ENCODE measurements at regions not wholly inside any gene's neighbourhood (a gene's known extent, or its start where the extent isn't known, plus 50 kb on each side); places are given as distances from the start of the nearest gene placed in this dataset.

DNA sequence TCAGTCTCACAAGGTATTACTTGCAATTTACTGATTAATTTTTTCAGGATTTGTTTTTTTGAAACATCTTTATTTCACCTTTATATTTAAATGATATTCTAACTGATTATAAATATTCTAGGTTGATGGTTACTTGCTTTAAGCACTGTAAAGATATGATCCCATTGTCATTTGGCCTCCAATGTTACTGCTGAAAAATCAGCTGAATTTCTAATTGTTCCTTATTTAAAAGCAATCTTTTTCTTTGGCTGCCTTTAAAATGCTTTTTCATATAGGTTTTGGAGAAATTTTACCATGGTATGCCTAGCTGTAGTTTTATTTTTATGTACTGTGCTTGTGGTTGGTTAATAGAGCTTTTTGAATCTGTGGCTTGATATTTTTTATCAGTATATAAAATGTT lies 275.6 kb upstream of the PPFIA2 start:
- DNase-seq = no peak

GRCh38 chr12:82029936-82030335 lies 270.8 kb upstream of the PPFIA2 start:
- DNase-seq = no peak

DNA sequence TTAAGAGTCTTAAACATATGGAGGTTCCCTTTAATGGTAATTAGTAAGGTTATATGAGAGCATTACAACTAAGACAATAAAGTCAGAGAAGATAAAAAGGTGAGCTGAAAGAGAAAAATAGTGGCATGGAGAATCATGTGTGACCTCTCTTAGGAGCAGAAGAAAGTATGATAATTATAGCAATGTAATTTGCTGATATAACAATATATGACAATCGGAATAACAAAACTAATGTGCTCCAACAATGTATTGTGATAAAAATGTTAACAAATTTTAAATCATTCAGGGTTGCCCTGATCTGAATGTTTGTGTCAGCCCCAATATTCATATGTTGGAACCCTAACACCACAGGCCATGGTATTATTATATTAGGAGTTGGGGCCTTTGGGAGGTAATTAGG lies 269.6 kb upstream of the PPFIA2 start:
- no peak for DNase-seq

GRCh38 chr12:82027612-82028011 lies 268.5 kb upstream of the PPFIA2 start:
- no peak for DNase-seq

DNA sequence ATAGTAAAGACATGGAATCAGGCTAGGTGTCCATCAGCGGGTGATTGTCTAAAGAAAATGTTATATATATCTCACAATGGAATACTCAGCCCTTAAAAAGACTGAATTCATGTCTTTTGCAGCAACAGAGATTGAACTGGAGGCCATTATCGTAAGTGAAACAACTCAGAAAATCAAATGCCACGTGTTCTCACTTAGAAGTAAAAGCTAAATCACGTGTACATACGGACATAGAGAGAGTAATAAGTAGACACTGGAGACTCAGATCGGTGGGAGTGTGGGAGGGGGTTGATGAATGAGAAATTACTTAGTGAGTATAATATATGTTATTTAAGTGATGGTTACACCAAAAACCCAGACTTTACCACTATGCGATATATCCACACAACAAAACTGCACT lies 266.3 kb upstream of the PPFIA2 start:
- DNase-seq = no peak

- no peak for DNase-seq
These were observed 260.4 kb upstream of the PPFIA2 start for GRCh38 chr12:82019533-82019932.

GRCh38 chr12:82015623-82016347 lies 256.6 kb upstream of the PPFIA2 start:
- no peak for DNase-seq

DNA sequence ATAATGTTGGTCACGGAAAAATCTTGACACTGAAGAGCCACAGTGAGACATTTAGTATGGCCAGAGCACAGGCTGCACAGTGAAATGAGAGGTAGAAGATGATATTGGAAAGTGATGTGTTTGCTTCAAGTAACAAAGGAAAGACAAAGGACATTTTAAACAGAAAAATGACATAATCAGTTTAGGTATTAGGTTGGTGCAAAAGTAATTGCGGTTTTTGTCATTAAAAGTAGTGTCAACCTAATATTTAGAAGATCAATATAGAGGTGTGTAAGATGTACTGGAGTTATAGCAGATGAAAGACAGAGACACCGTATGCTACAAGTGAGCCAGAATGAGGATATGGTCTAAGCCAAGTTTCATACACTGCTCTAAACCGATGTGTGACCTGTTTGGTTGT lies 253.0 kb upstream of the PPFIA2 start:
- DNase-seq = no peak

- DNase-seq = no peak
These were observed 250.4 kb upstream of the PPFIA2 start for GRCh38 chr12:82009524-82009923.

- no peak for DNase-seq
These were observed 249.1 kb upstream of the PPFIA2 start for GRCh38 chr12:82008251-82008650.

- DNase-seq = no peak
These were observed 239.7 kb upstream of the PPFIA2 start for GRCh38 chr12:81998761-81999378.

DNA sequence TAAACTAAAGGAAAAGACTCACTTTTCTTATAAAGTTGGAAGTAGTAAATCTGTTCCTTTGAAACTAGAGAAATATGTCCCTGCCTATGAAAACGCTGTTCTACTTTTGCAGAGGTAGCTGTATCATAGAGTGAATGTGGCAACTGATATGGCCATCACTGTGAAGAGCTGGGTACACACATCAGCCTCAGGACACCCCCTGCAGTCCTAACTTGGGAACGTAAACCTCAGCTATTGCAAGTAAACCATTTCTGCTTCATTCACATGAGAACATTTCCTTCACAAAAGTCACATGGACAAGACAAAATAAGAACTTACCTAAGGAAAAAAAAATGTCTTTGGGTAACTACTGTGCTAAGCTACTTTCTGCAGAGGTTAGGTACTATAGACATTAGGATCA lies 233.3 kb upstream of the PPFIA2 start:
- DNase-seq = peak; percentile 1

DNA sequence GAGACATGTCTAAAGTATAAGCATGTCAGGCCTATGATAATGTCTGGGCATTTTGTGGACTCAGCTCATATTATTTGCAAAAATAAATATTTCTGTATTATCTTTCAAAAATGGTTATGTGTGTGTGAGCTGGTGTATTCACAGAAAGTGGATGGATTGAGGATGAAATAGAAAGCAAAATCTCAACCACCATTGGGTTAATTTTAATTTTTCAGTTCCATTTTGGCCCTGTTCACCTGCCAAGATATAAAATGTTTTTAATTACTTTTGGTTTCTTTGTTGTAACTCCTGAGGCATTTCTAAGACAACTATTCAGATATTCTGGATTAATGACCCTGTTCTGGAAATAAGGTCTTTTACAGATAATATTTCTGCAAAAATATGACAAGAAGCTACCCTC lies 232.7 kb upstream of the PPFIA2 start:
- no peak for DNase-seq

DNA sequence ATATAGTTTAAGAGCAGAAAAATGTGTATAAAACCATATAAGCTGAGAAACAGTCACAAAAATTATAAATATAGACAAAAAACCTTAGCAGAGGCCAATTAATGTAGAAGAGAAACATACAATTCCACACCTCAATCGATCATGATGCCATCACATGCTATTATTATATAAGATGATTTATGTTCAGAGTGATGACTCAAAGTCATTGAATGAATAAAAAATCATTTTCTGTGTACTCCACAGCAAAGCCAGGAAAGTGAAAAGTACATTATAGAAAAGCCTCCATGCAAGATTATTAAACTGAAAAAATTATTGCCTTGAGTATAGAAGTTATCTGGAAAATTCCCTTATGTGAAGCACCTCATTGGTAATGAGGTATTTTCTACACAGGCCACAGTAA lies 229.2 kb upstream of the PPFIA2 start:
- no peak for DNase-seq

- DNase-seq = no peak
These were observed 228.2 kb upstream of the PPFIA2 start for GRCh38 chr12:81987371-81987770.

GRCh38 chr12:81976661-81977060 lies 217.5 kb upstream of the PPFIA2 start:
- DNase-seq = no peak

- DNase-seq = no peak
These were observed 215.6 kb upstream of the PPFIA2 start for GRCh38 chr12:81974762-81975161.

GRCh38 chr12:81968421-81968820 lies 209.3 kb upstream of the PPFIA2 start:
- DNase-seq = no peak

- DNase-seq = no peak
These were observed 204.5 kb upstream of the PPFIA2 start for GRCh38 chr12:81963636-81964035.

DNA sequence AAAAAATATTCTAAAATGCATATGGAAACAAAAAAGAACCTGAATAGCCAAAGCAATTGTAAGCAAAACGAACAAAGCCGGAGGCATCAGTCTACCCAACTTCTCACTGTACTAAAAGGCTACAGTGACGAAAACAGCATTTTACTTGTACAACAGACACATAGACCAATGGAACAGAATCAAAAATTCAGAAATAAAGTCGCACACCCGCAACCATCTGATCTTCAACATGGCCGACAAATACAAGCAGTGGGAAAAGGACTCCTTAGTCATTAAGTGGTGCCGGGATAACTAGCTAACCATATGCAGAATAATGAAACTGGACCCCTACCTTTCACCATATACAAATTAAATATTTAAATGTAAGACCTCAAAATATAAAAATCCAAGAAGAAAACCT lies 203.9 kb upstream of the PPFIA2 start:
- no peak for DNase-seq

GRCh38 chr12:81962126-81962856 lies 203.1 kb upstream of the PPFIA2 start:
- DNase-seq = no peak

DNA sequence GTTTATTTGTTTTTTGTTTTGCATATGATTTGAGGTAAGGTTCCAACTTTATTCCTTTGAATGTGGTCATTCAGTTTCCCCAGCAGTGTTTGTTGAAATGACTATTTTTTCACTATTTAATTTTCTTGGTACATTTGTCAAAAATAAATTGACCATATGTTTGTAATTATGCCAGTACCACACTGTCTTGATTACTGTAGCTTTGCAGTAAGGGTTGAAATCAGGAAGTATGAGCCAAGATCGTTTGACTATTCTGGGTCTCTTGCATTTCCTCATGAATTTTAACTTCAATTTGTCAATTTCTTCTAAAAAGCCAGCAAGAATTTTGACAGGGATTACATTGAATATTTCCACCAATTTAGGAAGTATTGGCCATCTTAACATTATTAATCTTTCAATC lies 199.3 kb upstream of the PPFIA2 start:
- DNase-seq = no peak

DNA sequence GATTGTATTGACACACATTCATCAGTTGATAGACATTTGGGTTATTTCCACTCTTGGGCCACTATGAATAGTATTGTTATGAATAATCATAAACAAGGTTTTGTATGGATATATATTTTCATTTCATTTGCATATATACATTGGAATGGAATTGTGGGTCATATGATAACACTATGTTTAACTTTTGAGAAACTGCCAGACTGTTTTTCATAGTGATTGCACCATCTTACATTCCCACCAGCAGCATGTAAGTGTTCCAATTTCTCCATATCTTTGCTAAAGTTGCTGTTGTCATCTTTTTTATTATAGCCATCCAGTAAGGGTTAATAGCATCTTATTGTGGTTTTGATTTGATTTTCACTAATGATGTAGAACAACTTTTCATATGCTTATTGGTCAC lies 198.5 kb upstream of the PPFIA2 start:
- DNase-seq = no peak

DNA sequence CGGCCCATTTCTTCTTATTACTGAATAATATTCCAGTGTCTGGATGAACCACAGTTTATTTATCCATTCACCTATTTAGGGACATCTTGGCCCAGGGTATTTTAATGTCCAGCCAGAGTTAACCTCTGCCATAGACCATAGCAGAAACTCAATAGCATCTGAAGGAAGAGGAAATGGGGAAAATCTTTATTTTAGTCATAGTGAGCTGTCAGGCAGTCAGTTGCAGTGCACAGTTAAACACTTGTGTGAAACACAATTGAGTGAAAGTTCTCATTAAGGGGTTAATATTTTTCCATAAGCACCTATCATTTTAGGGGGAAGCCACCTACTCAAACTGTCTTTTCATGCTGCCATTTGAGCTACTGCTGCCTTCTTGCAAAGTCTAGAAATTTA lies 197.3 kb upstream of the PPFIA2 start:
- DNase-seq = no peak

Data from stimulated activated CD4-positive, alpha-beta T cell treated with anti-CD3 and anti-CD28 coated beads, Interleukin-4, amount 100 ng/mL, for 1 hour (primary cell).